Lower leg skin (tissue), 3 donors: ENCODE measurements at regions not wholly inside any gene's neighbourhood (a gene's known extent, or its start where the extent isn't known, plus 50 kb on each side); places are given as distances from the start of the nearest gene placed in this dataset.

Experiments
- POLR2A ChIP-seq, 2 donors: fragments of 450-650 bp; IDR thresholded peaks; one replicate each; pipeline ENCODE4 v1.6.1; 2016 to 2017; ENCODE audit warnings: antibody characterized with exemption in 2 of 2, mild to moderate bottlenecking in 1 of 2, moderate library complexity in 1 of 2
- TF ChIP-seq, protein P1 (sequence below), 3 donors: fragments of 450-650 bp; IDR thresholded peaks; one replicate each; pipeline ENCODE4 v1.5.1; 2016; ENCODE audit warnings: antibody characterized with exemption in 3 of 3, mild to moderate bottlenecking in 3 of 3, moderate library complexity in 2 of 3

DNA sequence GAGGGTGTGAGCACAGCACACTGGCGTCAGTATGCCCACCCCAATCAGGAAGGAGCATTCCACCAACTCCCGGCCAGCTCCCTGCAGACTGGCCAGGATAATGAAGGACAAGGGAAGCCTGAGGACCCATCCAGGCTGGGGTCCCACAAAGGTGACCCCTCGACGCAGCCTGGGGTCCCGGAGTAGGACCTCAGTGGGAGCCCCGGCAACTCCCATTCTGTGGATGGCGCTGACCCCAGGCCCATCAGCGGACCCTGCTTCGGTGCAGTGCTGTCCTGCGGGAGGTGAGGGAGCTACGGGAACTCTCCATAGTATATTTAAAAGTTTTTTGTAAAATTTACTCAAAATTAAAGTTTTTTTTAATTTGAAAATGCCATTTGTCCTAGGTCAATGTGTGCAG, 137.7 kb upstream of the NKX1-1 start:
- TF ChIP-seq, protein P1, sequence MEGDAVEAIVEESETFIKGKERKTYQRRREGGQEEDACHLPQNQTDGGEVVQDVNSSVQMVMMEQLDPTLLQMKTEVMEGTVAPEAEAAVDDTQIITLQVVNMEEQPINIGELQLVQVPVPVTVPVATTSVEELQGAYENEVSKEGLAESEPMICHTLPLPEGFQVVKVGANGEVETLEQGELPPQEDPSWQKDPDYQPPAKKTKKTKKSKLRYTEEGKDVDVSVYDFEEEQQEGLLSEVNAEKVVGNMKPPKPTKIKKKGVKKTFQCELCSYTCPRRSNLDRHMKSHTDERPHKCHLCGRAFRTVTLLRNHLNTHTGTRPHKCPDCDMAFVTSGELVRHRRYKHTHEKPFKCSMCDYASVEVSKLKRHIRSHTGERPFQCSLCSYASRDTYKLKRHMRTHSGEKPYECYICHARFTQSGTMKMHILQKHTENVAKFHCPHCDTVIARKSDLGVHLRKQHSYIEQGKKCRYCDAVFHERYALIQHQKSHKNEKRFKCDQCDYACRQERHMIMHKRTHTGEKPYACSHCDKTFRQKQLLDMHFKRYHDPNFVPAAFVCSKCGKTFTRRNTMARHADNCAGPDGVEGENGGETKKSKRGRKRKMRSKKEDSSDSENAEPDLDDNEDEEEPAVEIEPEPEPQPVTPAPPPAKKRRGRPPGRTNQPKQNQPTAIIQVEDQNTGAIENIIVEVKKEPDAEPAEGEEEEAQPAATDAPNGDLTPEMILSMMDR (IDR thresholded peaks at IDR 0.05), result no peak
- TF ChIP-seq POLR2A (IDR thresholded peaks at IDR 0.05), result no peak
